Ishikawa (cell line): ENCODE measurements at regions not wholly inside any gene's neighbourhood (a gene's known extent, or its start where the extent isn't known, plus 50 kb on each side); places are given as distances from the start of the nearest gene placed in this dataset.

Source experiments
- CEBPB ChIP-seq: IDR thresholded peaks from 2 replicates; pipeline ENCODE4 v1.6.1; 2012
- CREB1 ChIP-seq: IDR thresholded peaks from 2 replicates; pipeline ENCODE4 v1.6.1; 2012; ENCODE audit warnings: low read depth
- EGR1 ChIP-seq: IDR thresholded peaks from 2 replicates; pipeline ENCODE4 v1.6.1; 2012
- EP300 ChIP-seq: IDR thresholded peaks from 2 replicates; pipeline ENCODE4 v1.6.1; 2012; ENCODE audit warnings: borderline replicate concordance
- FOXM1 ChIP-seq: IDR thresholded peaks from 2 replicates; pipeline ENCODE4 v1.6.1; 2012; ENCODE audit warnings: low read depth, borderline replicate concordance
- NFIC ChIP-seq: IDR thresholded peaks from 2 replicates; pipeline ENCODE4 v1.6.1; 2012
- RAD21 ChIP-seq: IDR thresholded peaks from 2 replicates; pipeline ENCODE4 v1.6.1; 2012; ENCODE audit warnings: low read depth
- REST ChIP-seq: IDR thresholded peaks from 2 replicates; pipeline ENCODE4 v1.6.1; 2012; ENCODE audit warnings: low read depth, mild to moderate bottlenecking
- TAF1 ChIP-seq: IDR thresholded peaks from 2 replicates; pipeline ENCODE4 v1.6.1; 2012; ENCODE audit warnings: low read depth, mild to moderate bottlenecking
- TCF12 ChIP-seq: IDR thresholded peaks from 2 replicates; pipeline ENCODE4 v1.6.1; 2012; ENCODE audit warnings: low read depth
- TEAD4 ChIP-seq: IDR thresholded peaks from 2 replicates; pipeline ENCODE4 v1.6.1; 2012
- USF1 ChIP-seq: IDR thresholded peaks from 2 replicates; pipeline ENCODE4 v1.6.1; 2012
- YY1 ChIP-seq: IDR thresholded peaks from 2 replicates; pipeline ENCODE4 v1.6.1; 2012; ENCODE audit warnings: low read depth
- ZBTB7A ChIP-seq: IDR thresholded peaks from 2 replicates; pipeline ENCODE4 v1.6.1; 2012; ENCODE audit warnings: low read depth
- TF ChIP-seq, protein P1 (sequence below): IDR thresholded peaks from 2 replicates; pipeline ENCODE4 v1.6.1; 2012

DNA sequence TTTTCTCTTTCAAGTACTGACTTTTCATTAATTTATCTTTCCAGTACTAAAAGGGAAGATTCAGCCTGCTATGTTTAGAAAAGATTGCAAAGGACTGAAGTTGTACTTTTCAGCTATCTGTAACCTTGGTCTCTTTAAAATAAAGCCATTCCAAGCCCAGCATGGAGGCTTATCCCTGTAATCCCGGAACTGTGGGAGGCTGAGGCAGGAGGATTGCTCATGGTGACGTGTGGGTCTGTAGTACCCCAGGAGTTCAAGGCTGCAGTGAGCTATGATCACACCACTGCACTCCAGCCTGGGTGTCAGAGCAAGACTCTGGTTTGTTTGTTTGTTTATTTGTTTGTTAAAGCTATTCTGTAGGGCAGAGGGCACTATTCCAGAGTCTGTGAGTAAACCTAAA is 50.6 kb upstream of the TMEM170B start:
- no peak for TF ChIP-seq CEBPB
- TF ChIP-seq TCF12: no peak
- no peak for TF ChIP-seq TEAD4
- TF ChIP-seq, protein P1, sequence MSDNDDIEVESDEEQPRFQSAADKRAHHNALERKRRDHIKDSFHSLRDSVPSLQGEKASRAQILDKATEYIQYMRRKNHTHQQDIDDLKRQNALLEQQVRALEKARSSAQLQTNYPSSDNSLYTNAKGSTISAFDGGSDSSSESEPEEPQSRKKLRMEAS: no peak
- TF ChIP-seq NFIC: no peak

DNA sequence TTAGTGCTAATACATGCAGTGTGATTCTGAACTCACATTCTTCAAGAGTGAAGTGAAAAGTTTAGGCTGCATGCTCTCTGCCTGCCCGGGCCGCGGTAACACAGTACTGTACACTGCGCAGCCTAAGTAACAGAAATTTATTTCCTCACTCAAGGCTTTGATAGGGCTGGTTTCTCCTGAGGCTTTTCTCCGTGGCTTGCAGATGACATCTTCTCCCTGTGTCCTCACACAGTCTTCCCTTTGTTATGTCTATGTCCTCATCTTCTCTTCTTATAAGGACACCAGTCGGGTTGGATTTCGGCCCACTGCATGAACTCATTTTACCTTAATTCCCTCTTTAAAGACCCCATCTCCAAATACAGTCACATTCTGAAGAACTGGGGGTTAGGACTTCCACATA is 51.1 kb upstream of the TMEM170B start:
- TF ChIP-seq FOXM1 (no peak), NFIC (no peak), TAF1 (no peak), REST (no peak), USF1 (no peak), RAD21 (no peak)

DNA sequence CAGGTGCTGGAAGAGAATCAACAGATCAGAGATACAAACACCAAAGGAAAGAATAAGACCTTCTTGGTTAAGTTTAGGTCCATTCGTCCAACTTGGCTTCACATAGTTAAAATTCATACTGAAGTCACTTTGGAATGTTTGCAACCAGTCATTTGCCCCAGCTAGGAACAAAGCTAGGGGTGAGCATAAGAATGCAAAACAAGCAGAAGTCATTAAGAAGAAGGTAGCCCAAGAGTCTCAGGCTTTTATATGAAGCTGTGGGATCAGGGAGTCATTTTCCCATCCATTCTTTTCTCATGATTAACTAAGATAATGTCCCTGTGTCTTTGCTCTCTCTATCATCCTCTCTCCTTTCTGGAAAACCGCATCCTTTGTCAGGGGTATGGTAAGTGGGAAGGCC is 51.5 kb upstream of the TMEM170B start:
- TF ChIP-seq TEAD4: no peak
- TF ChIP-seq, protein P1: no peak
- no peak for TF ChIP-seq REST
- TF ChIP-seq TCF12: no peak
- TF ChIP-seq TAF1: no peak
- no peak for TF ChIP-seq CEBPB
- no peak for TF ChIP-seq FOXM1
- TF ChIP-seq CREB1: no peak
- no peak for TF ChIP-seq NFIC
- no peak for TF ChIP-seq YY1
- TF ChIP-seq EGR1: no peak
- no peak for TF ChIP-seq EP300
- no peak for TF ChIP-seq RAD21
- no peak for TF ChIP-seq ZBTB7A
- TF ChIP-seq USF1: no peak

GRCh38 chr6:11485271-11485670 is 52.3 kb upstream of the TMEM170B start:
- no peak for TF ChIP-seq EGR1
- TF ChIP-seq EP300: no peak
- no peak for TF ChIP-seq NFIC
- TF ChIP-seq REST: no peak
- no peak for TF ChIP-seq CEBPB
- TF ChIP-seq YY1: no peak
- no peak for TF ChIP-seq ZBTB7A
- TF ChIP-seq USF1: no peak
- TF ChIP-seq TCF12: no peak
- no peak for TF ChIP-seq TEAD4
- TF ChIP-seq TAF1: no peak
- no peak for TF ChIP-seq CREB1
- TF ChIP-seq, protein P1: no peak
- no peak for TF ChIP-seq FOXM1
- no peak for TF ChIP-seq RAD21

GRCh38 chr6:11484441-11484840 is 53.1 kb upstream of the TMEM170B start:
- TF ChIP-seq NFIC (no peak), EP300 (no peak), TAF1 (no peak), TEAD4 (no peak), RAD21 (no peak), FOXM1 (no peak), CEBPB (no peak), TCF12 (no peak), USF1 (no peak), EGR1 (no peak), ZBTB7A (no peak), YY1 (no peak), REST (no peak), CREB1 (no peak)
- TF ChIP-seq, protein P1: no peak
